Transverse colon (tissue), 4 donors: ENCODE measurements at regions not wholly inside any gene's neighbourhood (a gene's known extent, or its start where the extent isn't known, plus 50 kb on each side); places are given as distances from the start of the nearest gene placed in this dataset.

Source experiments
- DNase-seq: peaks from one replicate; pipeline ENCODE4 v3.0.0-alpha.2; 2019
- H3K27ac ChIP-seq, 4 donors: fragments of 200-600 bp; sonication (generic); 2 replicates each; pipeline ENCODE4 v1.5.1; 2016 to 2018; ENCODE audit warnings: inconsistent platforms in 4 of 4
- H3K27me3 ChIP-seq: fragments of 200-600 bp; sonication (generic); 2 replicates; pipeline ENCODE4 v1.5.1; 2017; ENCODE audit warnings: inconsistent platforms
- H3K36me3 ChIP-seq, 4 donors: fragments of 200-600 bp; sonication (generic); 2 replicates each; pipeline ENCODE4 v1.5.1; 2017 to 2019; ENCODE audit warnings: inconsistent platforms in 4 of 4
- H3K4me1 ChIP-seq, 4 donors: fragments of 200-600 bp; sonication (generic); 2 replicates each; pipeline ENCODE4 v1.5.1; 2017 to 2020; ENCODE audit warnings: inconsistent platforms in 4 of 4
- H3K4me3 ChIP-seq, 4 donors: fragments of 200-600 bp; sonication (generic); 1 replicate in 1 of 4; 2 replicates in 3 of 4; pipeline versions ENCODE4 v1.5.1 to v1.6.1; 2017 to 2019; ENCODE audit warnings: inconsistent platforms in 4 of 4
- H3K9me3 ChIP-seq, 2 donors: fragments of 200-600 bp; sonication (generic); 2 replicates each; pipeline ENCODE4 v1.5.1; 2017 to 2019; ENCODE audit warnings: inconsistent platforms in 2 of 2
- CTCF ChIP-seq, 5 experiments: fragments of 200-600 bp in 3 of 5; fragments of 450-650 bp in 2 of 5; sonication (generic) in 3 of 5; IDR thresholded peaks; 1 replicate in 2 of 5; 2 replicates in 3 of 5; pipeline ENCODE4 v1.5.1; 2016 to 2017; ENCODE audit warnings: antibody characterized with exemption in 5 of 5, inconsistent platforms in 3 of 5, mild to moderate bottlenecking in 2 of 5, moderate library complexity in 1 of 5
- EP300 ChIP-seq: sonication (generic); formaldehyde crosslinking; IDR thresholded peaks from one replicate; pipeline ENCODE4 v1.6.1; 2017; ENCODE audit warnings: antibody characterized with exemption, low read depth
- POLR2A ChIP-seq: fragments of 450-650 bp; IDR thresholded peaks from one replicate; pipeline ENCODE4 v1.6.1; 2016; ENCODE audit warnings: antibody characterized with exemption, mild to moderate bottlenecking, moderate library complexity
- POLR2AphosphoS5 ChIP-seq, 3 donors: sonication (generic); formaldehyde crosslinking; IDR thresholded peaks; one replicate each; pipeline ENCODE4 v1.6.1; 2016; ENCODE audit warnings: antibody characterized with exemption in 3 of 3
- WGBS, 2 donors: methylation state at CpG; one replicate each; pipeline ENCODE4 v1.1.5; 2018; ENCODE audit warnings: low coverage in 1 of 2; 5-methylcytosine and 5-hydroxymethylcytosine counted together
- in situ Hi-C, 4 donors: fragments of 200-750 bp; cut with MboI; loops; one replicate each; pipeline versions ENCODE4 v1.15.0 to v1.15.1; 2017; ENCODE audit warnings: low sequenced_read_pairs in 3 of 4, low pct_ligation_motif_present in 1 of 4, low pct_unique_long_range_greater_than_20kb in 1 of 4
- intact Hi-C: fragments of 100-400 bp; cut with DNase I; formaldehyde crosslinking; loops from one replicate; pipeline ENCODE4 v1.15.1; 2023; ENCODE audit warnings: low total_unique reads

- TF ChIP-seq CTCF (IDR thresholded peaks at IDR 0.05) (no peak), EP300 (no peak), POLR2A (no peak), POLR2AphosphoS5 (IDR thresholded peaks at IDR 0.05) (no peak)
- no peak for DNase-seq
- Histone ChIP-seq H3K9me3 (no peaks in the 10 kb centered on the region), H3K4me3 (no peak overlapping the region), H3K36me3 (no peaks in the 10 kb centered on the region), H3K27me3 (no peaks in the 10 kb centered on the region), H3K27ac (no peak overlapping the region), H3K4me1 (no peaks in the 10 kb centered on the region)
- intact Hi-C loops (no loop called here), in situ Hi-C loops (no loop called here)
- 86% methylated on average over 2 of the region's 2 CpGs; no CpG with 5 or more reads in 1 of the 2 donors for WGBS, 2 donors
Measured at GRCh38 chr3:191076903-191077552, 122.0 kb upstream of the OSTN start.

GRCh38 chr3:191074511-191074910, 124.5 kb upstream of the OSTN start:
- Histone ChIP-seq H3K4me3 (no peak overlapping the region), H3K9me3 (no peaks in the 10 kb centered on the region), H3K36me3 (no peaks in the 10 kb centered on the region), H3K4me1 (no peaks in the 10 kb centered on the region), H3K27ac (no peak overlapping the region), H3K27me3 (no peaks in the 10 kb centered on the region)
- TF ChIP-seq POLR2AphosphoS5 (IDR thresholded peaks at IDR 0.05) (no peak), POLR2A (no peak), CTCF (IDR thresholded peaks at IDR 0.05) (no peak), EP300 (no peak)
- intact Hi-C loops (no loop called here), in situ Hi-C loops (no loop called here)
- no peak for DNase-seq
- 42 to 54% methylated on average over 4 to 5 of the region's 5 CpGs for WGBS, 2 donors

- no peaks in the 10 kb centered on the region for H3K27me3 ChIP-seq
- in situ Hi-C loops, result no loop called here
- H3K36me3 ChIP-seq, result no peaks in the 10 kb centered on the region
- H3K4me1 ChIP-seq, result no peaks in the 10 kb centered on the region
- intact Hi-C loops, result no loop called here
- TF ChIP-seq EP300 (no peak), POLR2A (no peak), POLR2AphosphoS5 (IDR thresholded peaks at IDR 0.05) (no peak), CTCF (IDR thresholded peaks at IDR 0.05) (no peak)
- no peak overlapping the region for H3K4me3 ChIP-seq
- no peak overlapping the region for H3K27ac ChIP-seq
- WGBS, 2 donors, result 59 to 64% methylated on average over 4 of the region's 4 CpGs
- no peaks in the 10 kb centered on the region for H3K9me3 ChIP-seq
- no peak for DNase-seq
Measured at GRCh38 chr3:191070762-191071403, 128.2 kb upstream of the OSTN start.

GRCh38 chr3:191070201-191070600, 128.8 kb upstream of the OSTN start:
- no peak for DNase-seq
- H3K9me3 ChIP-seq, result no peaks in the 10 kb centered on the region
- H3K4me1 ChIP-seq, result no peaks in the 10 kb centered on the region
- TF ChIP-seq CTCF (IDR thresholded peaks at IDR 0.05), result no peak
- TF ChIP-seq POLR2A, result no peak
- TF ChIP-seq EP300, result no peak
- no peak for TF ChIP-seq POLR2AphosphoS5 (IDR thresholded peaks at IDR 0.05)
- intact Hi-C loops, result no loop called here
- H3K36me3 ChIP-seq, result no peaks in the 10 kb centered on the region
- in situ Hi-C loops, result no loop called here
- no peaks in the 10 kb centered on the region for H3K27me3 ChIP-seq
- WGBS, 2 donors, result 82 to 85% methylated on average over 2 of the region's 2 CpGs
- no peak overlapping the region for H3K27ac ChIP-seq
- H3K4me3 ChIP-seq, result no peak overlapping the region
